K562 (cell line): ENCODE measurements at regions not wholly inside any gene's neighbourhood (a gene's known extent, or its start where the extent isn't known, plus 50 kb on each side); places are given as distances from the start of the nearest gene placed in this dataset.

ENCODE experiments used
- ATAC-seq: fragments of 200-7000 bp; cut with Tn5 transposase; 3 replicates; pipeline ENCODE4 v1.9.1; 2020; ENCODE audit warnings: moderate library complexity
- BruUV-seq: library from RNA; stranded (reverse); fragments of 400-500 nt; replicated peaks from 2 replicates; lab custom pipeline; 2021; lab: Mats Ljungman, UMichigan
- CTCF ChIA-PET: fragments of 300-600 bp; formaldehyde crosslinking; extraction: SDS; loops from one replicate; lab custom pipeline; 2021; ENCODE audit warnings: low intra/inter-chr PET ratio; lab: Yijun Ruan, JAX
- POLR2A ChIA-PET: fragments of 300-600, 350-650 bp; sonication (Branson Sonifier 250); formaldehyde crosslinking; extraction: SDS; loops from one replicate; lab custom pipeline; 2021; ENCODE audit warnings: antibody characterized with exemption, inconsistent platforms; lab: Yijun Ruan, JAX
- DNase-seq, 4 experiments: peaks; one replicate each; pipeline versions ENCODE4 v3.0.0 to v3.0.0-alpha.2; 2011 to 2018; ENCODE audit warnings: low spot score in 3 of 4, mixed read lengths in 3 of 4; ENCODE audit errors: extremely low read depth in 1 of 4
- FAIRE-seq: peaks from 2 replicates; lab custom pipeline; 2011; peaks lifted over from hg19 to GRCh38; lab: Jason Lieb, UNC
- H2AFZ ChIP-seq: 2 replicates; pipeline ENCODE4 v1.6.0; 2011; ENCODE audit warnings: low read depth, low read length, control low read depth, inconsistent platforms
- H3K27ac ChIP-seq: fragments of 200-600 bp; 3 replicates; pipeline ENCODE4 v1.8.0; 2011; ENCODE audit warnings: low read depth, mild to moderate bottlenecking, control low read depth, inconsistent platforms, low read length, moderate library complexity, mixed read lengths; ENCODE audit errors: extremely low read depth
- H3K27me3 ChIP-seq, 2 experiments: fragments of 300-600 bp in 1 of 2; 2 replicates in 1 of 2; 3 replicates in 1 of 2; pipeline versions ENCODE4 v1.6.0 to v1.8.0; 2011; ENCODE audit warnings: inconsistent platforms in 2 of 2, low read length in 2 of 2, mild to moderate bottlenecking in 1 of 2, mixed read lengths in 1 of 2, moderate library complexity in 1 of 2; ENCODE audit not compliant: control insufficient read depth in 2 of 2, insufficient read depth in 2 of 2
- H3K36me3 ChIP-seq: fragments of 300-600 bp; 3 replicates; pipeline ENCODE4 v1.8.0; 2011; ENCODE audit warnings: mild to moderate bottlenecking, low read length, inconsistent platforms; ENCODE audit not compliant: control insufficient read depth, insufficient read depth
- H3K4me1 ChIP-seq, 2 experiments: fragments of 200-600 bp in 1 of 2; replicated peaks in 1 of 2; 2 replicates in 1 of 2; 3 replicates in 1 of 2; pipeline versions ENCODE4 v1.5.1 to v1.8.0; 2011; ENCODE audit warnings: inconsistent platforms in 2 of 2, low read length in 2 of 2, mild to moderate bottlenecking in 1 of 2, mixed read lengths in 1 of 2, moderate library complexity in 1 of 2; ENCODE audit not compliant: control insufficient read depth in 2 of 2, insufficient read depth in 2 of 2
- H3K4me2 ChIP-seq: 2 replicates; pipeline ENCODE4 v1.6.1; 2011; ENCODE audit warnings: low read length, control low read depth, inconsistent platforms, mixed read lengths; ENCODE audit not compliant: insufficient read depth
- H3K4me3 ChIP-seq: fragments of 200-600 bp; sonication (generic), shearing (Covaris generic); 2 replicates; pipeline ENCODE4 v1.5.1; 2016; ENCODE audit warnings: control low read depth, inconsistent platforms
- H3K79me2 ChIP-seq: fragments of 200-600 bp; 3 replicates; pipeline ENCODE4 v1.8.0; 2011; ENCODE audit warnings: low read length, inconsistent platforms; ENCODE audit not compliant: control insufficient read depth, insufficient read depth
- H3K9ac ChIP-seq, 2 experiments: 2 replicates each; pipeline versions ENCODE4 v1.6.0 to v1.6.1; 2011; ENCODE audit warnings: low read depth in 2 of 2, low read length in 2 of 2, control low read depth in 1 of 2, inconsistent platforms in 1 of 2, mild to moderate bottlenecking in 1 of 2, mixed read lengths in 1 of 2; ENCODE audit not compliant: insufficient read depth in 1 of 2
- H3K9me1 ChIP-seq: one replicate; pipeline ENCODE4 v1.6.0; 2011; ENCODE audit warnings: inconsistent platforms, mild to moderate bottlenecking, low read length, moderate library complexity; ENCODE audit not compliant: control insufficient read depth, insufficient read depth
- H3K9me3 ChIP-seq: replicated peaks from 2 replicates; pipeline ENCODE4 v1.5.1; 2011; ENCODE audit warnings: low read depth, low read length, inconsistent platforms; ENCODE audit not compliant: control insufficient read depth, insufficient read depth
- H4K20me1 ChIP-seq: replicated peaks from 2 replicates; pipeline ENCODE4 v1.6.1; 2011; ENCODE audit warnings: low read length, inconsistent platforms, mixed read lengths; ENCODE audit not compliant: control insufficient read depth, insufficient read depth
- CTCF ChIP-seq, 3 experiments: IDR thresholded peaks in 2 of 3; conservative IDR thresholded peaks in 1 of 3; 2 replicates each; pipeline ENCODE4 v1.5.1; 2011 to 2012; ENCODE audit warnings: low read length in 3 of 3, mild to moderate bottlenecking in 3 of 3, control low read depth in 2 of 3, improper control_type of control experiment in 1 of 3, inconsistent platforms in 1 of 3, low read depth in 1 of 3, mixed read lengths in 1 of 3, moderate library complexity in 1 of 3; ENCODE audit not compliant: insufficient read depth in 2 of 3
- E2F1 ChIP-seq: sonication (generic); formaldehyde crosslinking; IDR thresholded peaks from 2 replicates; pipeline ENCODE4 v1.8.1; 2023; ENCODE audit warnings: mild to moderate bottlenecking, missing genetic modification reagents, moderate library complexity
- ETS2 ChIP-seq: IDR thresholded peaks from 2 replicates; pipeline ENCODE4 v1.6.1; 2016; ENCODE audit warnings: borderline replicate concordance, missing genetic modification characterization, mild to moderate bottlenecking, moderate library complexity, missing compliant biosample characterization; ENCODE audit not compliant: poor library complexity, severe bottlenecking
- ETV1 ChIP-seq: fragments of 450-650 bp; conservative IDR thresholded peaks from 2 replicates; pipeline ENCODE4 v1.6.1; 2016; ENCODE audit warnings: missing genetic modification characterization, control low read depth, low read depth, missing compliant biosample characterization
- MAFF ChIP-seq: IDR thresholded peaks from 2 replicates; pipeline ENCODE4 v1.6.1; 2012; ENCODE audit warnings: low read length, improper control_type of control experiment
- MED1 ChIP-seq: sonication (generic); formaldehyde crosslinking; IDR thresholded peaks from 2 replicates; pipeline ENCODE4 v1.8.1; 2023; ENCODE audit warnings: missing genetic modification reagents, borderline replicate concordance
- SMAD3 ChIP-seq: fragments of 450-650 bp; formaldehyde crosslinking; conservative IDR thresholded peaks from 2 replicates; pipeline ENCODE4 v1.4.0; 2020; ENCODE audit warnings: mild to moderate bottlenecking
- TCF15 ChIP-seq: fragments of 250-450 bp; sonication (Bioruptor Pico); IDR thresholded peaks from 2 replicates; pipeline ENCODE4 v1.8.0; 2022; ENCODE audit warnings: moderate library complexity, mild to moderate bottlenecking, inconsistent platforms
- ZBTB33 ChIP-seq: sonication (generic); formaldehyde crosslinking; IDR thresholded peaks from 2 replicates; pipeline ENCODE4 v1.8.1; 2023; ENCODE audit warnings: mild to moderate bottlenecking, missing genetic modification reagents
- ZNF551 ChIP-seq: fragments of 250-450 bp; sonication (Bioruptor Pico); IDR thresholded peaks from 2 replicates; pipeline ENCODE4 v1.5.0; 2021; ENCODE audit warnings: mild to moderate bottlenecking, moderate library complexity
- ZNF764 ChIP-seq: fragments of 250-450 bp; sonication (Bioruptor Pico); IDR thresholded peaks from 2 replicates; pipeline ENCODE4 v1.4.0; 2020; ENCODE audit warnings: low read depth, mild to moderate bottlenecking, moderate library complexity
- WGBS: fragments of 100-300 bp; shearing (Covaris generic); methylation state at CpG from one replicate; pipeline ENCODE4 v1.1.6; 2016; ENCODE audit warnings: low coverage, mixed read lengths; ENCODE audit not compliant: insufficient coverage; ENCODE audit errors: missing lambda C conversion rate; 5-methylcytosine and 5-hydroxymethylcytosine counted together
- in situ Hi-C: fragments of 300-500 bp; cut with MboI; formaldehyde crosslinking; loops from 4 replicates; pipeline ENCODE4 v1.15.0; 2018; ENCODE audit warnings: inconsistent platforms, mixed read lengths
- intact Hi-C: fragments of 100-400 bp; cut with micrococcal nuclease; formaldehyde crosslinking; loops from 2 replicates; pipeline ENCODE4 v1.14.2; 2022

GRCh38 chr17:70378076-70378475 lies 208.7 kb downstream of the KCNJ2 start:
- H3K27ac ChIP-seq = no peak overlapping the region
- no peak overlapping the region for H3K9ac ChIP-seq
- TF ChIP-seq ETS2 (tag) = no peak
- TF ChIP-seq MED1 (CRISPR knock-in tag) = no peak
- TF ChIP-seq ZBTB33 (CRISPR knock-in tag) = no peak
- TF ChIP-seq MAFF = no peak
- H2AFZ ChIP-seq = no peak overlapping the region
- H4K20me1 ChIP-seq = no peaks in the 10 kb centered on the region
- no peaks in the 10 kb centered on the region for H3K4me1 ChIP-seq
- H3K4me2 ChIP-seq = no peak overlapping the region
- H3K9me1 ChIP-seq = no peaks in the 10 kb centered on the region
- H3K36me3 ChIP-seq = no peaks in the 10 kb centered on the region
- CTCF ChIA-PET = no interaction called here
- no peak for ATAC-seq
- no peaks in the 10 kb centered on the region for H3K27me3 ChIP-seq
- POLR2A ChIA-PET = no interaction called here
- in situ Hi-C loops = no loop called here
- no peak for FAIRE-seq
- no peak overlapping the region for H3K4me3 ChIP-seq
- intact Hi-C loops = no loop called here
- BruUV-seq = no TSS peak
- no peaks in the 10 kb centered on the region for H3K9me3 ChIP-seq
- no peaks in the 10 kb centered on the region for H3K79me2 ChIP-seq
- no peak for DNase-seq

DNA sequence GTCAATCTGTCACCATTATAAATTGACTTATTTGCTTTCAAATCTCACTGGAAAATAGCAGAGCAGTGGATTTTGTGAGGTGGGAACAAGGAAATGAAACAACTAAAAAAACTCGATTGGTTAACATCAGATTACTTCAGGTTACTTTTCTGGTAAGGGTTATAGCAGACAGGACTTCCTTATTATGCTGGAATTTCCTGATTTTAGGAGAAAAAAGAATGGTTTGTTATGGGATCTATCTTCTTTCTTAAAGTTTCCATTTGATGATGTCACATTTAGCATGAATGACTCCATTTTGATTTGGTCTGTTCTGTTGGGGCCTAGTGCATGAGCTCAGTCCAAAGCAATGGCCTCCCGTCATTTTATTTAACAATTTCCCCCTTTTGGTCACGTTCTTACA lies 210.6 kb downstream of the KCNJ2 start:
- POLR2A ChIA-PET = no interaction called here
- FAIRE-seq = no peak
- CTCF ChIA-PET = no interaction called here
- TF ChIP-seq TCF15 (CRISPR knock-in tag) = no peak
- TF ChIP-seq MAFF = no peak
- TF ChIP-seq ETV1 (tag) = no peak
- TF ChIP-seq ZNF764 (CRISPR knock-in tag) = no peak
- no peak for TF ChIP-seq E2F1 (CRISPR knock-in tag)
- no peak for TF ChIP-seq SMAD3
- TF ChIP-seq CTCF (IDR thresholded peaks at IDR 0.05 in 2 of 3, conservative IDR thresholded peaks at IDR 0.05 in 1 of 3; ENCODE audit: insufficient read depth in 2 of 3, low read depth in 1 of 3, low read length in 3 of 3) = no peak
- no peak for TF ChIP-seq ZNF551 (CRISPR knock-in tag)

More for the DNA sequence above, 210.6 kb downstream of the KCNJ2 start:
- H3K36me3 ChIP-seq = no peaks in the 10 kb centered on the region
- no peak overlapping the region for H2AFZ ChIP-seq
- no peaks in the 10 kb centered on the region for H3K9me1 ChIP-seq
- 0% methylated on average over 3 of the region's 3 CpGs for WGBS
- ATAC-seq = no peak
- no peaks in the 10 kb centered on the region for H3K4me1 ChIP-seq
- H3K4me2 ChIP-seq = no peak overlapping the region
- no peaks in the 10 kb centered on the region for H4K20me1 ChIP-seq
- no peaks in the 10 kb centered on the region for H3K9me3 ChIP-seq
- no peak for DNase-seq
- intact Hi-C loops (no loop called here), in situ Hi-C loops (no loop called here)
- no TSS peak for BruUV-seq
- H3K27me3 ChIP-seq = no peaks in the 10 kb centered on the region
- H3K4me3 ChIP-seq = no peak overlapping the region
- no peak overlapping the region for H3K9ac ChIP-seq
- no peak overlapping the region for H3K27ac ChIP-seq
- H3K79me2 ChIP-seq = no peaks in the 10 kb centered on the region
